ENCODE measurements at regions not wholly inside any gene's neighbourhood (a gene's known extent, or its start where the extent isn't known, plus 50 kb on each side); places are given as distances from the start of the nearest gene placed in this dataset.

DNA sequence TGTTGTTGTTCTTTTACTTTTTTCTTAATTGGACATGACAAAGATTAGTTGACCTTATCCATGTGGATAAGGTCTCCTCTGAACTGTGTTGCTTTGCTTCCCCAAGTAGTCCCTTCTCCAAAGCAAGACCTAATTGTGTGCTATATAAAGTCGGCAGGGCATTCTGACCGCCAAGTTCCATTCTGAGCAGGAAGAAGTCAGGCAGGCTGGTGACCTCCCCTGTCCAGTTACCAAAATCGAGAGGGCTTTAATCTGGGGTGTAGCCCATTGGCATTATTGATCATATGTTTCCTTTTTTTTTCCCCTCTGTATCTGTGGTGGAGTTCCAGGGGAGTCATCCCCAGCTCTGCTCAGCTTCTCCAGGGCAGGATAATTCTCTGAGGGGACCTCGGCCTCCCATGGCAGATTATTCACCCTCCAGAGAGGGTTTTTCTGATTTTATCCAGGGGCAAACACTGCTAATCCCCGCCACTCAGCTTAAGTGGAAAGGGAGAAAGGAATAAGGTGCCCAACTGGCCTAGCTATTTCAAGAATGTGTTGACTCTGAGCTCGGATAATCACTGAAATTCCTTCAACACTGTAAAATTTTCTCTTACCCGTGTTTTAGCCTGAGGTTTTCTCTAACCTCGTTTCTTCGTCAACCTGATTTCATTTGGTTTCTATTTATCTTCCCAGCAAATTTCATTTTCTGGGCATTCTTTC, 71.8 kb upstream of the L3MBTL3 start:
- ChIA-PET POLR2A (no interaction called here), CTCF (no interaction called here)
- H3K9me3 ChIP-seq (ENCODE audit: control insufficient read depth, insufficient read depth, low read length) = no peaks in the 10 kb centered on the region

DNA sequence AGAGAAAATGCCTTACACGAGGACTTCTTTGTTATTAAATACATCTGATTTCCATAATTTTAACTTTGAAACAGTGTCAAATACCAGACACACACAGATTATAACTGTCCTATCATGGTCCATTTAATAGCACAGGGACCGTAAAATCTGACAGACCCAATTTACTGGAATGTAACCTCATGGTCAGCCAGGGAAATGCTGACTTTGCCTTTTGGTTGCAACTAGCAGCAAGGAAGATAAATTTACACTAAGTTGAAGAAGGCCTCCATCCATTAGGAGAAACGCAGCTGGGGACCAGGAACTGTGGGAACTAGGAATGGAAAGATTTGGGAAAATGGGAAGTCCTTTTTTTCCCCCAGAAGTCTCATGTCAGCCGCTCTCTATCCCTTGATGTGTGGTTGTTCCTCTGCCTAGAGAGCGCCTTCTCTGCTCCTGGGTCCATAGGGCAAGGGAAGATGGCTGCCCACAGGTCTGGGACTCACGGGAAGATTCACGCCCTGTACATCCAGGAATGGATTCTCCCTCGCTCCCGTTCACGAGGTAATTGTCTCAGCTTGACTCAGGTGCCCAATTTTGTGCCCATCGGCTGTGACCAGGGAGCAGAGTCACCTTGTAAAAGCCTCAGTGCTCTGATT, 74.6 kb upstream of the L3MBTL3 start:
- H3K9me3 ChIP-seq (ENCODE audit: control insufficient read depth, insufficient read depth, low read length) = no peaks in the 10 kb centered on the region
- ChIA-PET POLR2A (no interaction called here), CTCF (no interaction called here)
- no peak overlapping the region for H3K27ac ChIP-seq (ENCODE audit: low read depth, low read length)
- no peak overlapping the region for H3K4me3 ChIP-seq (ENCODE audit: low read depth, low read length)
- TF ChIP-seq, protein P1, sequence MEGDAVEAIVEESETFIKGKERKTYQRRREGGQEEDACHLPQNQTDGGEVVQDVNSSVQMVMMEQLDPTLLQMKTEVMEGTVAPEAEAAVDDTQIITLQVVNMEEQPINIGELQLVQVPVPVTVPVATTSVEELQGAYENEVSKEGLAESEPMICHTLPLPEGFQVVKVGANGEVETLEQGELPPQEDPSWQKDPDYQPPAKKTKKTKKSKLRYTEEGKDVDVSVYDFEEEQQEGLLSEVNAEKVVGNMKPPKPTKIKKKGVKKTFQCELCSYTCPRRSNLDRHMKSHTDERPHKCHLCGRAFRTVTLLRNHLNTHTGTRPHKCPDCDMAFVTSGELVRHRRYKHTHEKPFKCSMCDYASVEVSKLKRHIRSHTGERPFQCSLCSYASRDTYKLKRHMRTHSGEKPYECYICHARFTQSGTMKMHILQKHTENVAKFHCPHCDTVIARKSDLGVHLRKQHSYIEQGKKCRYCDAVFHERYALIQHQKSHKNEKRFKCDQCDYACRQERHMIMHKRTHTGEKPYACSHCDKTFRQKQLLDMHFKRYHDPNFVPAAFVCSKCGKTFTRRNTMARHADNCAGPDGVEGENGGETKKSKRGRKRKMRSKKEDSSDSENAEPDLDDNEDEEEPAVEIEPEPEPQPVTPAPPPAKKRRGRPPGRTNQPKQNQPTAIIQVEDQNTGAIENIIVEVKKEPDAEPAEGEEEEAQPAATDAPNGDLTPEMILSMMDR (IDR thresholded peaks at IDR 0.05; ENCODE audit: low read depth, low read length) = no peak
- DNase-seq (ENCODE audit: low read depth, low spot score) = no peak
- H3K27me3 ChIP-seq (ENCODE audit: control insufficient read depth, insufficient read depth, low read length) = no peaks in the 10 kb centered on the region

More for the DNA sequence above, 71.8 kb upstream of the L3MBTL3 start:
- H3K27ac ChIP-seq (ENCODE audit: low read depth, low read length) = no peak overlapping the region
- DNase-seq (ENCODE audit: low read depth, low spot score) = no peak
- no peak overlapping the region for H3K4me3 ChIP-seq (ENCODE audit: low read depth, low read length)
- TF ChIP-seq, protein P1 (IDR thresholded peaks at IDR 0.05; ENCODE audit: low read depth, low read length) = no peak
- H3K27me3 ChIP-seq (ENCODE audit: control insufficient read depth, insufficient read depth, low read length) = no peaks in the 10 kb centered on the region

DNA sequence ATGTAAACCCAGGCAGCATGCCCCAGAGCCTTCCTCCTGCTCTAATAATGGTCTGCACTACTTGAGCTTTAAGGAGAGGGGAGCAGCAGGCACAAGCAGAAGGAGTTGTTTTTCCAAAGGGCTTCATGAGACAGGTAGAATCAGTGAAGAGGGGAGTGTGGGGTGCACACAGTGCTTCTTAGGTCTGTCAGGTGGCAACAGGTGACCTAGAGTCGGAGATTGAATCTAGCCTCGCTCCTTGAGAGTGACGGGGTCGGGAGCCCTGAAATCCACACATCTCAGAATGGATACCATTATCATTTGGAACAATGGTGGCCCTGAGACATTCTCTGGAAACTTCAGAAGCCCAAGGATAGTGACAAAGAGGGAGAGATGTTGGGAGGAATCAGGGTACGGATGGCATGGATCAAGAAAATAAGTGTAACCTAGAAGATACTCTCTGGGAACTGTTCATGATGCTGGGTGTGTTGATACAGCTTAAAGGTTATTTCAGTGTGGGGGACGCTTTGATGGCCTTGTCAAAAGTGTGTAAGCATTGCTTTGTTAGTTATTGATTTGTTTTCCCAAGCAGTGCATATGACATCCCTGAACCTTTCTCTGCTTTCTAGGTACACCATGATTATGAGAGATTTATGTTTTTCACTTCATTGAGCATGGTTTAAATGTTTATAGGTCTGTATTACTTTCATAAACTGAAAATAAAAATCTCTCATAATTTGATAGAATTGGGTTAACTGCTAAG, 77.8 kb upstream of the L3MBTL3 start:
- CTCF ChIA-PET = no interaction called here
- Histone ChIP-seq H3K9me3 (ENCODE audit: control insufficient read depth, insufficient read depth, low read length) (no peaks in the 10 kb centered on the region), H3K27ac (ENCODE audit: low read depth, low read length) (no peak overlapping the region), H3K4me3 (ENCODE audit: low read depth, low read length) (no peak overlapping the region), H3K27me3 (ENCODE audit: control insufficient read depth, insufficient read depth, low read length) (no peaks in the 10 kb centered on the region)
- DNase-seq (ENCODE audit: low read depth, low spot score) = no peak
- TF ChIP-seq, protein P1 (IDR thresholded peaks at IDR 0.05; ENCODE audit: low read depth, low read length) = no peak
- POLR2A ChIA-PET = no interaction called here

DNA sequence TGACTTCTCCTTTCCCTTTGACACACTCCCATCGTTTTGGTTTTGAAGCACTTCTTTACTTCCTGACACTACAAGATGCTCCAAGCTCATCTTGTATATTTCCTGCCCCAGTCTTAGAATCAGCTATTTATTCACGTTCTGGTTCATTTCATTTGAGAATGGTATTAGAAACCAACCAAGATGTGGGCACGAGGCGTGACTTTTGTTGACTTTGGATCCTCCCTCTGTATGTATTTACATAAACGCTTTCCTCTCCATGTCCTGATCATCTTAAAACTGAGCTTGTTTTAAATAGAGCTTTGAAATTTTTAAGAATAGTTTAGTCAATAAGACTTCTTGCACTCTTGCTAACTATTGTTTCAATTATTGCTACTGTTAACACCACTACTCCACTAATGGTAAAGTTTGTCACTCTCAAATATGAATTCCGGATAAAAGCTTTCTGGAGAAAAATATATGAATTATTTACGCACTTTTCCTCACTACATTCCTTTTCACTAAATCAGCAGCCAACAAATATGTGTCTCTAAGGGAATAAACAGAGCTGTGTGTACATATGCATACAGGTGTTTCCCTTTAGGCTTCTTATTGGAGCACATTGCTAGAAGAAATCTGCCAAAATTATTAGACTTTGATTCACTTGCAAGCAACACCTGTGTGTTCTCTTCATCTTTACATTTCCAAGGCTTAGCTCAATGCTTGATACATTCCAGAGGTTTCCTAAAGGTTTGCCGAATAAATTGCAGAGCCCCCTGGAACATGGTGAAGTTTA, 77.3 kb upstream of the TMEM244 start:
- ChIA-PET POLR2A (no interaction called here), CTCF (interaction anchor here (0.6 to 2.4 kb wide), 6 partner anchors 12 to 439 kb away, joined by 4 to 11 read pairs (median 6); no protein-coding TSS in a partner anchor)
- no peaks in the 10 kb centered on the region for H3K27me3 ChIP-seq (ENCODE audit: control insufficient read depth, insufficient read depth, low read length)
- H3K27ac ChIP-seq (ENCODE audit: low read depth, low read length) = no peak overlapping the region
- H3K4me3 ChIP-seq (ENCODE audit: low read depth, low read length) = no peak overlapping the region
- TF ChIP-seq, protein P1 (IDR thresholded peaks at IDR 0.05; ENCODE audit: low read depth, low read length) = no peak
- DNase-seq (ENCODE audit: low read depth, low spot score) = no peak
- no peaks in the 10 kb centered on the region for H3K9me3 ChIP-seq (ENCODE audit: control insufficient read depth, insufficient read depth, low read length)

All from AG04450 (cell line).